H1 (cell line): ENCODE measurements at regions not wholly inside any gene's neighbourhood (a gene's known extent, or its start where the extent isn't known, plus 50 kb on each side); places are given as distances from the start of the nearest gene placed in this dataset.

Experiments
- BCL11A ChIP-seq, 2 experiments: IDR thresholded peaks; one replicate each; pipeline ENCODE4 v1.6.1; 2011; ENCODE audit warnings: low read depth in 2 of 2, low read length in 2 of 2, mild to moderate bottlenecking in 2 of 2
- CBX8 ChIP-seq: fragments of 300-800, 300-1000 bp; sonication (generic); IDR thresholded peaks from 2 replicates; pipeline ENCODE4 v1.7.1; 2016; ENCODE audit warnings: low read depth, low read length, borderline replicate concordance
- CHD7 ChIP-seq: fragments of 300-600 bp; sonication (generic); IDR thresholded peaks from 2 replicates; pipeline ENCODE4 v1.7.1; 2012; ENCODE audit warnings: low read length, moderate library complexity, mild to moderate bottlenecking, inconsistent platforms; ENCODE audit not compliant: insufficient replicate concordance
- CREB1 ChIP-seq: IDR thresholded peaks from 2 replicates; pipeline ENCODE4 v1.6.1; 2012; ENCODE audit warnings: inconsistent platforms
- HDAC2 ChIP-seq, 2 experiments: fragments of 300-600 bp in 1 of 2; sonication (generic) in 1 of 2; IDR thresholded peaks; 2 replicates each; pipeline ENCODE4 v1.6.1; 2011 to 2012; ENCODE audit warnings: low read depth in 2 of 2, low read length in 2 of 2, mild to moderate bottlenecking in 2 of 2, moderate library complexity in 2 of 2, borderline replicate concordance in 1 of 2, inconsistent platforms in 1 of 2
- MAX ChIP-seq: IDR thresholded peaks from 2 replicates; pipeline ENCODE4 v1.6.1; 2012; ENCODE audit warnings: inconsistent platforms
- POLR2A ChIP-seq, 2 experiments: IDR thresholded peaks; 1 replicate in 1 of 2; 2 replicates in 1 of 2; pipeline ENCODE4 v1.6.1; 2011; ENCODE audit warnings: low read depth in 2 of 2, low read length in 2 of 2, mild to moderate bottlenecking in 2 of 2; ENCODE audit errors: control extremely low read depth in 1 of 2
- RAD21 ChIP-seq, 2 experiments: IDR thresholded peaks in 1 of 2; conservative IDR thresholded peaks in 1 of 2; 2 replicates each; pipeline ENCODE4 v1.6.1; 2011; ENCODE audit warnings: low read depth in 2 of 2, low read length in 2 of 2, improper control_type of control experiment in 1 of 2, inconsistent platforms in 1 of 2, mild to moderate bottlenecking in 1 of 2, moderate library complexity in 1 of 2
- RXRA ChIP-seq: IDR thresholded peaks from 2 replicates; pipeline ENCODE4 v1.6.1; 2011; ENCODE audit warnings: low read depth, mild to moderate bottlenecking, low read length, moderate library complexity; ENCODE audit not compliant: insufficient read depth
- SP1 ChIP-seq: IDR thresholded peaks from 2 replicates; pipeline ENCODE4 v1.6.1; 2011; ENCODE audit warnings: low read depth, low read length
- ZNF274 ChIP-seq: IDR thresholded peaks from 2 replicates; pipeline ENCODE4 v1.7.0; 2012; ENCODE audit warnings: low read length, borderline replicate concordance; ENCODE audit errors: extremely low read depth

GRCh38 chr5:93057311-93057710, 523.7 kb downstream of the NR2F1-AS1 start (continued):
- TF ChIP-seq CHD7 = no peak
- TF ChIP-seq CREB1 = no peak
- no peak for TF ChIP-seq RXRA
- TF ChIP-seq MAX = no peak
- TF ChIP-seq RAD21 (IDR thresholded peaks at IDR 0.05 in 1 of 2, conservative IDR thresholded peaks at IDR 0.05 in 1 of 2; ENCODE audit: low read depth in 2 of 2, low read length in 2 of 2) = no peak
- no peak for TF ChIP-seq HDAC2 (IDR thresholded peaks at IDR 0.05; ENCODE audit: borderline replicate concordance in 1 of 2, low read depth in 2 of 2, low read length in 2 of 2)
- no peak for TF ChIP-seq BCL11A (IDR thresholded peaks at IDR 0.05; ENCODE audit: low read depth in 2 of 2, low read length in 2 of 2)
- TF ChIP-seq SP1 = no peak
- TF ChIP-seq ZNF274 = no peak
- TF ChIP-seq POLR2A (IDR thresholded peaks at IDR 0.05; ENCODE audit: control extremely low read depth in 1 of 2, low read depth in 2 of 2, low read length in 2 of 2) = no peak
- TF ChIP-seq CBX8 = no peak
